Keratinocyte (primary cell): ENCODE measurements at regions not wholly inside any gene's neighbourhood (a gene's known extent, or its start where the extent isn't known, plus 50 kb on each side); places are given as distances from the start of the nearest gene placed in this dataset.

Source experiments
- DNase-seq: peaks from one replicate; pipeline ENCODE4 v3.0.0-alpha.2; 2011; ENCODE audit warnings: low read depth, missing footprints, low spot score
- FAIRE-seq: peaks from 2 replicates; lab custom pipeline; 2011; peaks lifted over from hg19 to GRCh38; lab: Jason Lieb, UNC
- H2AFZ ChIP-seq: 2 replicates; pipeline ENCODE4 v1.6.0; 2012; ENCODE audit warnings: low read length, control low read depth, inconsistent platforms; ENCODE audit not compliant: control insufficient read depth
- H3K27ac ChIP-seq: 2 replicates; pipeline ENCODE4 v1.5.1; 2011; ENCODE audit warnings: low read length; ENCODE audit not compliant: control insufficient read depth, insufficient read depth
- H3K27me3 ChIP-seq: 3 replicates; pipeline ENCODE4 v1.6.0; 2011; ENCODE audit warnings: low read length; ENCODE audit not compliant: control insufficient read depth, insufficient read depth; ENCODE audit errors: extremely low read depth
- H3K36me3 ChIP-seq, 2 experiments: 2 replicates in 1 of 2; 3 replicates in 1 of 2; pipeline ENCODE4 v1.5.1; 2011; ENCODE audit warnings: low read length in 2 of 2, mild to moderate bottlenecking in 1 of 2; ENCODE audit not compliant: control insufficient read depth in 2 of 2, insufficient read depth in 2 of 2; ENCODE audit errors: extremely low read depth in 1 of 2
- H3K4me1 ChIP-seq: 3 replicates; pipeline ENCODE4 v1.5.1; 2011; ENCODE audit warnings: low read length; ENCODE audit not compliant: control insufficient read depth, insufficient read depth; ENCODE audit errors: extremely low read depth
- H3K4me2 ChIP-seq: 3 replicates; pipeline ENCODE4 v1.6.0; 2011; ENCODE audit warnings: low read depth, low read length; ENCODE audit not compliant: control insufficient read depth, insufficient read depth; ENCODE audit errors: extremely low read depth
- H3K4me3 ChIP-seq, 3 experiments: fragments of 200-600 bp in 1 of 3; sonication (generic) in 1 of 3; 2 replicates in 2 of 3; 3 replicates in 1 of 3; pipeline ENCODE4 v1.5.1; 2011 to 2016; ENCODE audit warnings: low read length in 3 of 3, mild to moderate bottlenecking in 3 of 3, control low read depth in 2 of 3, inconsistent platforms in 1 of 3, low read depth in 1 of 3, mixed read lengths in 1 of 3, mixed run types in 1 of 3, moderate library complexity in 1 of 3; ENCODE audit not compliant: control insufficient read depth in 2 of 3, insufficient read depth in 2 of 3; ENCODE audit errors: extremely low read depth in 1 of 3
- H3K79me2 ChIP-seq: 2 replicates; pipeline ENCODE4 v1.6.0; 2012; ENCODE audit warnings: low read length; ENCODE audit not compliant: control insufficient read depth, insufficient read depth
- H3K9ac ChIP-seq: 3 replicates; pipeline ENCODE4 v1.6.0; 2011; ENCODE audit warnings: low read length; ENCODE audit not compliant: control insufficient read depth, insufficient read depth; ENCODE audit errors: extremely low read depth
- H3K9me1 ChIP-seq: 3 replicates; pipeline ENCODE4 v1.6.0; 2011; ENCODE audit warnings: low read length; ENCODE audit not compliant: control insufficient read depth, insufficient read depth; ENCODE audit errors: extremely low read depth
- H3K9me3 ChIP-seq: 2 replicates; pipeline ENCODE4 v1.5.1; 2012; ENCODE audit warnings: low read depth, low read length; ENCODE audit not compliant: control insufficient read depth
- H4K20me1 ChIP-seq: 3 replicates; pipeline ENCODE4 v1.6.0; 2011; ENCODE audit warnings: low read length; ENCODE audit not compliant: control insufficient read depth, insufficient read depth; ENCODE audit errors: extremely low read depth
- CTCF ChIP-seq, 3 experiments: IDR thresholded peaks in 1 of 3; conservative IDR thresholded peaks in 1 of 3; optimal IDR thresholded peaks in 1 of 3; 2 replicates in 2 of 3; 3 replicates in 1 of 3; pipeline versions ENCODE3 to v1.5.1; 2011; ENCODE audit warnings: low read length in 3 of 3, mild to moderate bottlenecking in 3 of 3, moderate library complexity in 2 of 3, control low read depth in 1 of 3, inconsistent platforms in 1 of 3; ENCODE audit not compliant: insufficient read depth in 2 of 3; ENCODE audit errors: extremely low read depth in 1 of 3
- EZH2 ChIP-seq: IDR thresholded peaks from one replicate; pipeline ENCODE4 v1.6.1; 2012; ENCODE audit warnings: inconsistent platforms, mild to moderate bottlenecking, low read length, moderate library complexity
- dilution Hi-C: fragments of 300-500 bp; cut with MboI; formaldehyde crosslinking; loops from one replicate; pipeline ENCODE4 v1.7.0; 2020; ENCODE audit warnings: low sequenced_read_pairs; ENCODE audit not compliant: extremely low pct_ligation_motif_present

DNA sequence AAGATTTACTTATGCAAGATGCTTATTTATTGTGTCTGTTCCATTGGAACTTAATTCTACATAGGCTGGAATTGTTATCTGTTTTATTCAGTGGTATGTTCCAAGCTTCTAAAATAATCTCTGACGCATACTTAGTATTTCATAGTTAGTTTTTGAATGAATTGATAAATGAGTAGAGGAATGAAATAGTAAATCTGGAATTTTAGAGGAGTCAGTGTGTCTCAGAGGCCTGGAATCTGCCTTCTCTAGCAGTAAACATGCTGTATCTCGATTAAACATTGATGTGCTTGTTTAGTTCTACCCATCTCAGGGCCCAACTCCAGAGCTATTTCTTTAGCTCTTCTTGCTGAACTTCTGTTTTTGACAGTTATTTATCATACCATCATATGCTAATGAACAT is 154.2 kb upstream of the MAGEC2 start:
- Histone ChIP-seq H3K9me1 (no peaks in the 10 kb centered on the region), H3K4me2 (no peak overlapping the region), H3K9ac (no peak overlapping the region), H3K9me3 (no peaks in the 10 kb centered on the region), H3K36me3 (no peaks in the 10 kb centered on the region), H3K4me1 (no peaks in the 10 kb centered on the region), H3K27ac (no peak overlapping the region), H3K27me3 (no peaks in the 10 kb centered on the region), H3K4me3 (no peak overlapping the region), H3K79me2 (no peaks in the 10 kb centered on the region), H4K20me1 (no peaks in the 10 kb centered on the region), H2AFZ (no peak overlapping the region)
- DNase-seq = no peak
- dilution Hi-C loops = no loop called here
- FAIRE-seq = no peak
- TF ChIP-seq EZH2 = no peak
- no peak for TF ChIP-seq CTCF (optimal IDR thresholded peaks at IDR 0.05 in 1 of 3, IDR thresholded peaks at IDR 0.05 in 1 of 3, conservative IDR thresholded peaks at IDR 0.05 in 1 of 3; ENCODE audit: extremely low read depth in 1 of 3, insufficient read depth in 2 of 3, low read length in 3 of 3)

DNA sequence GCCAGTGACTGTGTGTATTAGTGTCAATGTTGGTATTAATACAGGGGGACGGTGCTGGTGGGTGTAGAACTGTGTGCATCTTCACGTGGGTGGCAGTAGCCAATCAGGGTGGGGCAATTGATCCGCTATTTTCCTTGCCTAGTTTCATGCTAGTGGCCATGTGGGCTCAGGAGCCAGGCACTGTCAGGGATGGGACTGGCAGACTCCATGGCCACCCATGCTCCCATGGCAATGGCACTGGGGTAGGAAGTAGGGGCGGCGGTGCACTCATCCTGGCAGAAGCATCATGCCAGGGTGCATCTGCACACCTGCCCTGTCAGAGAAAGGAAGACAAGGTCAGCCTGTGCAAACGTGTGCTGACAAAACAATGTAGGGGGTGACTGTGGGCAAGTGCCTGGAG is 122.1 kb upstream of the MAGEC2 start:
- H3K9me1 ChIP-seq = no peaks in the 10 kb centered on the region
- no peaks in the 10 kb centered on the region for H4K20me1 ChIP-seq
- H3K4me3 ChIP-seq = no peak overlapping the region
- DNase-seq = no peak
- no peak overlapping the region for H3K27ac ChIP-seq
- peaks cover 2% of the 10 kb centered on the region for H3K9me3 ChIP-seq
- no peaks in the 10 kb centered on the region for H3K36me3 ChIP-seq
- no peak for TF ChIP-seq EZH2
- TF ChIP-seq CTCF (optimal IDR thresholded peaks at IDR 0.05 in 1 of 3, IDR thresholded peaks at IDR 0.05 in 1 of 3, conservative IDR thresholded peaks at IDR 0.05 in 1 of 3; ENCODE audit: extremely low read depth in 1 of 3, insufficient read depth in 2 of 3, low read length in 3 of 3) = no peak
- dilution Hi-C loops = no loop called here
- H3K4me2 ChIP-seq = no peak overlapping the region
- no peak overlapping the region for H3K9ac ChIP-seq
- H3K4me1 ChIP-seq = no peaks in the 10 kb centered on the region
- H2AFZ ChIP-seq = no peak overlapping the region
- H3K27me3 ChIP-seq = no peaks in the 10 kb centered on the region
- no peak for FAIRE-seq
- H3K79me2 ChIP-seq = no peaks in the 10 kb centered on the region
